A549 (cell line): ENCODE measurements at regions not wholly inside any gene's neighbourhood (a gene's known extent, or its start where the extent isn't known, plus 50 kb on each side); places are given as distances from the start of the nearest gene placed in this dataset.

Experiments used
- ELK1 ChIP-seq: fragments of 150-350 bp; IDR thresholded peaks from 2 replicates; pipeline ENCODE4 v1.6.1; 2014; ENCODE audit warnings: low read depth, mild to moderate bottlenecking, low read length
- EP300 ChIP-seq, 2 experiments: fragments of >200 bp; sonication (Bioruptor Twin); formaldehyde crosslinking; IDR thresholded peaks; 2 replicates in 1 of 2; 3 replicates in 1 of 2; pipeline ENCODE4 v1.6.1; 2016 to 2017
- GATA3 ChIP-seq: IDR thresholded peaks from 2 replicates; pipeline ENCODE4 v1.6.1; 2012; ENCODE audit warnings: borderline replicate concordance
- HDAC2 ChIP-seq: fragments of 200-600 bp; sonication (generic); IDR thresholded peaks from 2 replicates; pipeline ENCODE4 v1.6.1; 2016
- JUNB ChIP-seq: fragments of >200 bp; sonication (Bioruptor Twin); formaldehyde crosslinking; IDR thresholded peaks from 2 replicates; pipeline ENCODE4 v1.6.1; 2016
- MYC ChIP-seq: IDR thresholded peaks from 2 replicates; pipeline ENCODE4 v1.6.1; 2012; ENCODE audit warnings: mild to moderate bottlenecking, inconsistent platforms, low read length, improper control_type of control experiment, borderline replicate concordance
- PHF8 ChIP-seq: fragments of 200-600 bp; sonication (generic); IDR thresholded peaks from 2 replicates; pipeline ENCODE4 v1.6.1; 2016; ENCODE audit warnings: low read depth, mild to moderate bottlenecking, antibody characterized with exemption, moderate library complexity, borderline replicate concordance
- POLR2A ChIP-seq: IDR thresholded peaks from 2 replicates; pipeline ENCODE4 v1.6.1; 2012; ENCODE audit warnings: mild to moderate bottlenecking, low read length
- SREBF2 ChIP-seq: fragments of 450-650 bp; IDR thresholded peaks from 2 replicates; pipeline ENCODE4 v1.6.1; 2014; ENCODE audit warnings: mild to moderate bottlenecking, moderate library complexity
- TP53 ChIP-seq: fragments of 250-450 bp; sonication (Bioruptor Pico); IDR thresholded peaks from 2 replicates; pipeline ENCODE4 v1.5.0; 2021; ENCODE audit warnings: mild to moderate bottlenecking, moderate library complexity
- TF ChIP-seq, protein P1 (sequence below): fragments of >200 bp; sonication (Bioruptor Twin); formaldehyde crosslinking; IDR thresholded peaks from 3 replicates; pipeline ENCODE4 v1.5.1; 2016
- TF ChIP-seq, protein P2 (sequence below): fragments of 450-650 bp; IDR thresholded peaks from 2 replicates; pipeline ENCODE4 v1.6.1; 2014; ENCODE audit warnings: antibody characterized with exemption
- TF ChIP-seq, protein P3 (sequence below): fragments of 200-600 bp; sonication (generic); IDR thresholded peaks from 2 replicates; pipeline ENCODE4 v1.6.1; 2016; ENCODE audit warnings: antibody characterized with exemption, mild to moderate bottlenecking, moderate library complexity

GRCh38 chr12:89877671-89878070 lies 169.0 kb upstream of the ATP2B1 start:
- TF ChIP-seq, protein P1, sequence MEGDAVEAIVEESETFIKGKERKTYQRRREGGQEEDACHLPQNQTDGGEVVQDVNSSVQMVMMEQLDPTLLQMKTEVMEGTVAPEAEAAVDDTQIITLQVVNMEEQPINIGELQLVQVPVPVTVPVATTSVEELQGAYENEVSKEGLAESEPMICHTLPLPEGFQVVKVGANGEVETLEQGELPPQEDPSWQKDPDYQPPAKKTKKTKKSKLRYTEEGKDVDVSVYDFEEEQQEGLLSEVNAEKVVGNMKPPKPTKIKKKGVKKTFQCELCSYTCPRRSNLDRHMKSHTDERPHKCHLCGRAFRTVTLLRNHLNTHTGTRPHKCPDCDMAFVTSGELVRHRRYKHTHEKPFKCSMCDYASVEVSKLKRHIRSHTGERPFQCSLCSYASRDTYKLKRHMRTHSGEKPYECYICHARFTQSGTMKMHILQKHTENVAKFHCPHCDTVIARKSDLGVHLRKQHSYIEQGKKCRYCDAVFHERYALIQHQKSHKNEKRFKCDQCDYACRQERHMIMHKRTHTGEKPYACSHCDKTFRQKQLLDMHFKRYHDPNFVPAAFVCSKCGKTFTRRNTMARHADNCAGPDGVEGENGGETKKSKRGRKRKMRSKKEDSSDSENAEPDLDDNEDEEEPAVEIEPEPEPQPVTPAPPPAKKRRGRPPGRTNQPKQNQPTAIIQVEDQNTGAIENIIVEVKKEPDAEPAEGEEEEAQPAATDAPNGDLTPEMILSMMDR = no peak
- no peak for TF ChIP-seq ELK1
- no peak for TF ChIP-seq POLR2A
- TF ChIP-seq EP300 (IDR thresholded peaks at IDR 0.05) = no peak
- TF ChIP-seq GATA3 = no peak
- no peak for TF ChIP-seq PHF8
- no peak for TF ChIP-seq TP53 (CRISPR knock-in tag)
- no peak for TF ChIP-seq SREBF2
- no peak for TF ChIP-seq HDAC2
- TF ChIP-seq JUNB = no peak
- TF ChIP-seq MYC = no peak
- TF ChIP-seq, protein P2, sequence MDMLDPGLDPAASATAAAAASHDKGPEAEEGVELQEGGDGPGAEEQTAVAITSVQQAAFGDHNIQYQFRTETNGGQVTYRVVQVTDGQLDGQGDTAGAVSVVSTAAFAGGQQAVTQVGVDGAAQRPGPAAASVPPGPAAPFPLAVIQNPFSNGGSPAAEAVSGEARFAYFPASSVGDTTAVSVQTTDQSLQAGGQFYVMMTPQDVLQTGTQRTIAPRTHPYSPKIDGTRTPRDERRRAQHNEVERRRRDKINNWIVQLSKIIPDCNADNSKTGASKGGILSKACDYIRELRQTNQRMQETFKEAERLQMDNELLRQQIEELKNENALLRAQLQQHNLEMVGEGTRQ = no peak
- TF ChIP-seq, protein P3, sequence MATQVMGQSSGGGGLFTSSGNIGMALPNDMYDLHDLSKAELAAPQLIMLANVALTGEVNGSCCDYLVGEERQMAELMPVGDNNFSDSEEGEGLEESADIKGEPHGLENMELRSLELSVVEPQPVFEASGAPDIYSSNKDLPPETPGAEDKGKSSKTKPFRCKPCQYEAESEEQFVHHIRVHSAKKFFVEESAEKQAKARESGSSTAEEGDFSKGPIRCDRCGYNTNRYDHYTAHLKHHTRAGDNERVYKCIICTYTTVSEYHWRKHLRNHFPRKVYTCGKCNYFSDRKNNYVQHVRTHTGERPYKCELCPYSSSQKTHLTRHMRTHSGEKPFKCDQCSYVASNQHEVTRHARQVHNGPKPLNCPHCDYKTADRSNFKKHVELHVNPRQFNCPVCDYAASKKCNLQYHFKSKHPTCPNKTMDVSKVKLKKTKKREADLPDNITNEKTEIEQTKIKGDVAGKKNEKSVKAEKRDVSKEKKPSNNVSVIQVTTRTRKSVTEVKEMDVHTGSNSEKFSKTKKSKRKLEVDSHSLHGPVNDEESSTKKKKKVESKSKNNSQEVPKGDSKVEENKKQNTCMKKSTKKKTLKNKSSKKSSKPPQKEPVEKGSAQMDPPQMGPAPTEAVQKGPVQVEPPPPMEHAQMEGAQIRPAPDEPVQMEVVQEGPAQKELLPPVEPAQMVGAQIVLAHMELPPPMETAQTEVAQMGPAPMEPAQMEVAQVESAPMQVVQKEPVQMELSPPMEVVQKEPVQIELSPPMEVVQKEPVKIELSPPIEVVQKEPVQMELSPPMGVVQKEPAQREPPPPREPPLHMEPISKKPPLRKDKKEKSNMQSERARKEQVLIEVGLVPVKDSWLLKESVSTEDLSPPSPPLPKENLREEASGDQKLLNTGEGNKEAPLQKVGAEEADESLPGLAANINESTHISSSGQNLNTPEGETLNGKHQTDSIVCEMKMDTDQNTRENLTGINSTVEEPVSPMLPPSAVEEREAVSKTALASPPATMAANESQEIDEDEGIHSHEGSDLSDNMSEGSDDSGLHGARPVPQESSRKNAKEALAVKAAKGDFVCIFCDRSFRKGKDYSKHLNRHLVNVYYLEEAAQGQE = no peak
